T-helper 2 cell treated with Interferon-gamma antibody and Interleukin-4, amounts not matched to agents 5 μg/mL and 100 μg/mL, for 36 hours (primary cell): ENCODE measurements at regions not wholly inside any gene's neighbourhood (a gene's known extent, or its start where the extent isn't known, plus 50 kb on each side); places are given as distances from the start of the nearest gene placed in this dataset.
"Not testable (repeated sequence)": the region's sequence is repeated elsewhere in the genome, so short reads cannot be mapped to it uniquely, and the experiment has no call there.

Experiments
- DNase-seq: peaks from one replicate; pipeline ENCODE4 v3.0.0; 2021; ENCODE audit warnings: low spot score
- H3K27ac Mint-ChIP-seq: one replicate; pipeline ENCODE4 v1.8.0; 2021; ENCODE audit warnings: mild to moderate bottlenecking, mixed read lengths
- H3K27me3 Mint-ChIP-seq: one replicate; pipeline ENCODE4 v1.8.0; 2021; ENCODE audit warnings: low read depth, mixed read lengths
- H3K36me3 Mint-ChIP-seq: one replicate; pipeline ENCODE4 v1.8.0; 2021; ENCODE audit warnings: low read depth, mixed read lengths
- H3K4me1 Mint-ChIP-seq: one replicate; pipeline ENCODE4 v1.8.0; 2021; ENCODE audit warnings: low read depth, mixed read lengths
- H3K4me3 Mint-ChIP-seq: one replicate; pipeline ENCODE4 v1.8.0; 2022; ENCODE audit warnings: mild to moderate bottlenecking, moderate library complexity, mixed read lengths
- H3K9me3 Mint-ChIP-seq: one replicate; pipeline ENCODE4 v1.8.0; 2021; ENCODE audit warnings: mixed read lengths

- no peaks in the 10 kb centered on the region for H3K27me3 Mint-ChIP-seq
- H3K27ac Mint-ChIP-seq = no peak overlapping the region
- DNase-seq = no peak
- H3K9me3 Mint-ChIP-seq = no peaks in the 10 kb centered on the region
- H3K4me3 Mint-ChIP-seq = no peak overlapping the region
- no peaks in the 10 kb centered on the region for H3K4me1 Mint-ChIP-seq
- no peaks in the 10 kb centered on the region for H3K36me3 Mint-ChIP-seq
Measured at GRCh38 chr3:99586701-99587100, 51.7 kb upstream of the COL8A1 start.

DNA sequence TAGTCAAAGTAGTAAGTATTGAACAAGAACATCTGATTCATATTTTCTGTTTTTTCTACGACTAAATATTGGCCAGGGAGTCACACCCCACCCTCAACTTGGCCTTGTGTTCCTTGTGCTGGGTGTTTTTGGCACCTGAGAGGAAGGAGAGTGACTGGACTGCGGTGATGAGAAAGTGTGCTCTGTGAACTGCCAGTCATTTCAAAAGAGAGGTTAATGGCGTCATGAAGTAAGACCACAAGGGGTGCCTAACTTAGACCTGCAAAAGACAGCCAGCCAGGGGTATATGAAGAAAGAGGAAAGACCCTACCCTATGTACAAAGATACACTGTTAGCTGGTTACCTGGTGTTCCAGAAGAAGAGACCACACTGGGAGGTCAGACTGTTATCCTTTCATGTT lies 58.4 kb upstream of the COL8A1 start:
- H3K4me3 Mint-ChIP-seq = no peak overlapping the region
- H3K4me1 Mint-ChIP-seq = no peaks in the 10 kb centered on the region
- DNase-seq = no peak
- no peaks in the 10 kb centered on the region for H3K36me3 Mint-ChIP-seq
- no peaks in the 10 kb centered on the region for H3K27me3 Mint-ChIP-seq
- H3K27ac Mint-ChIP-seq = no peak overlapping the region
- H3K9me3 Mint-ChIP-seq = no peaks in the 10 kb centered on the region

- Mint-ChIP-seq H3K4me1 (no peaks in the 10 kb centered on the region), H3K27ac (no peak overlapping the region), H3K27me3 (no peaks in the 10 kb centered on the region), H3K36me3 (no peaks in the 10 kb centered on the region), H3K9me3 (no peaks in the 10 kb centered on the region), H3K4me3 (no peak overlapping the region)
- DNase-seq = no peak
Measured at GRCh38 chr3:99579246-99579645, 59.1 kb upstream of the COL8A1 start.

DNA sequence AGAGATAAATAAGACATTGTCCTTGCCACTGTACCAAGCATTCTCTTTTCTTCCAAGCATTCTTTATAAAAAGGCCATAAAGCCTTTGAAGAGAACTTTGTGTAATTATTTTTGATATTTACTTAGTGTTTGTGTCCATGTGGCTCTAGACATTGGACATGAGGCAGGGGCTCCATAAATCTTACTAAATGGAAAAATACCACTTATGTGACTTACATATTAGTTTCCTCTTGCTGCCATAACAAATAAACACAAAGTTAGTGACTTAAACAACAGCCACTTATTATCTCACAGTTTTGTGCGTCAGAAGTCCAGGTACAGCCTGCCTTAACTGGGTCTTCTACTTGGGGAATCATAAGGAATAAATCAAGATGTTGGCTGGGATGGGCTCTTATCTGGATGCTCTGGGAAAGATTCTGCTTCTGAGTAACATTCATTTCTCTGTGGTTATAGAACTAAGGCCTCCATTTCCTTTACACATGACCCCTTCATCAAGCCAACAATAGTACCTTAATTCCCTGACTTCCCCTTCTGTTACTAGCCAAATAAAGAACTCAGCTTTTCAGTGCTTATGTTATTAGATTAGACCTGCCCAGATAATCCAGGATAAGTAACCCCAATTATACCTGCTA lies 59.9 kb upstream of the COL8A1 start:
- Mint-ChIP-seq H3K4me3 (no peak overlapping the region), H3K27me3 (no peaks in the 10 kb centered on the region), H3K4me1 (no peaks in the 10 kb centered on the region), H3K27ac (no peak overlapping the region), H3K36me3 (no peaks in the 10 kb centered on the region), H3K9me3 (no peaks in the 10 kb centered on the region)
- DNase-seq = no peak

DNA sequence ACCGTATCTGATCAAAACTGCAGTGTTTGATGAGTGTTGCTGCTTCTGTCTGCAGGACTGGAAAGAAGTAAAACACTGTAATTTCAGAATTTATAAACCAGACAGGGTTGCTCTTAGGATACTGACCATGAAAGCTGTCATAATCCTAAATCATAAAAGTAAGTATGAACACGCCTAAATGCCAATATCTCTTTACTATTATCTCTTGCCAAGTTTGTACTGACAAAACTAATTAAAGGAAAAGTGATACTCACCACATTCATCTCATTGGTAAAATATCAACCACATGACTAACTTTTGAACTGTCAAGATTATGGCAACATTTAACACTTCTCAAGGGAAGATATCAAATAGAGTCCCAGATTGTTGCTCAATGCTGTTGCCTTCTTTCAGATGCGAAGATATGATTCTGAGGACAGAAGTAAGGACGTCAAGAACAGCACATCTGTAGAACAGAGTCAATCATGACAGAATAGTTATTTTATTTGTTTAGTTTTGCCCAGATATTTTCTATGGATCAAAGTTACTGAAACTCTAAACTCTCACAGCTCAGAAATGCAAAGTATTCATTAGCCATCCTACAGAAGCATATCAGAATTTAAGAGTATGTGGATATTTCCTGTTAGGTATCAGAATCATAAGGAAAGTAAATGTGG lies 61.4 kb upstream of the COL8A1 start:
- H3K4me3 Mint-ChIP-seq = no peak overlapping the region
- no peak overlapping the region for H3K27ac Mint-ChIP-seq
- no peak for DNase-seq

GRCh38 chr3:99575683-99576082 lies 62.7 kb upstream of the COL8A1 start:
- Mint-ChIP-seq H3K27me3 (no peaks in the 10 kb centered on the region), H3K9me3 (no peaks in the 10 kb centered on the region), H3K4me1 (no peaks in the 10 kb centered on the region), H3K27ac (no peak overlapping the region), H3K36me3 (no peaks in the 10 kb centered on the region), H3K4me3 (no peak overlapping the region)
- no peak for DNase-seq

More for the DNA sequence above, 61.4 kb upstream of the COL8A1 start:
- no peaks in the 10 kb centered on the region for H3K9me3 Mint-ChIP-seq
- H3K36me3 Mint-ChIP-seq = no peaks in the 10 kb centered on the region
- H3K4me1 Mint-ChIP-seq = no peaks in the 10 kb centered on the region
- H3K27me3 Mint-ChIP-seq = no peaks in the 10 kb centered on the region

GRCh38 chr3:99570061-99570460 lies 68.3 kb upstream of the COL8A1 start:
- H3K27me3 Mint-ChIP-seq = no peaks in the 10 kb centered on the region
- H3K9me3 Mint-ChIP-seq = no peaks in the 10 kb centered on the region
- H3K4me1 Mint-ChIP-seq = no peaks in the 10 kb centered on the region
- DNase-seq = no peak
- H3K4me3 Mint-ChIP-seq = no peak overlapping the region
- no peak overlapping the region for H3K27ac Mint-ChIP-seq
- H3K36me3 Mint-ChIP-seq = no peaks in the 10 kb centered on the region

- H3K4me1 Mint-ChIP-seq = no peaks in the 10 kb centered on the region
- H3K27ac Mint-ChIP-seq = no peak overlapping the region
- no peaks in the 10 kb centered on the region for H3K9me3 Mint-ChIP-seq
- H3K27me3 Mint-ChIP-seq = no peaks in the 10 kb centered on the region
- no peaks in the 10 kb centered on the region for H3K36me3 Mint-ChIP-seq
- no peak for DNase-seq
- no peak overlapping the region for H3K4me3 Mint-ChIP-seq
Measured at GRCh38 chr3:99568663-99569335, 69.6 kb upstream of the COL8A1 start.

- no peaks in the 10 kb centered on the region for H3K27me3 Mint-ChIP-seq
- H3K9me3 Mint-ChIP-seq = no peaks in the 10 kb centered on the region
- H3K4me1 Mint-ChIP-seq = no peaks in the 10 kb centered on the region
- no peak overlapping the region for H3K4me3 Mint-ChIP-seq
- H3K27ac Mint-ChIP-seq = no peak overlapping the region
- no peaks in the 10 kb centered on the region for H3K36me3 Mint-ChIP-seq
- no peak for DNase-seq
Measured at GRCh38 chr3:99565331-99565730, 73.1 kb upstream of the COL8A1 start.

DNA sequence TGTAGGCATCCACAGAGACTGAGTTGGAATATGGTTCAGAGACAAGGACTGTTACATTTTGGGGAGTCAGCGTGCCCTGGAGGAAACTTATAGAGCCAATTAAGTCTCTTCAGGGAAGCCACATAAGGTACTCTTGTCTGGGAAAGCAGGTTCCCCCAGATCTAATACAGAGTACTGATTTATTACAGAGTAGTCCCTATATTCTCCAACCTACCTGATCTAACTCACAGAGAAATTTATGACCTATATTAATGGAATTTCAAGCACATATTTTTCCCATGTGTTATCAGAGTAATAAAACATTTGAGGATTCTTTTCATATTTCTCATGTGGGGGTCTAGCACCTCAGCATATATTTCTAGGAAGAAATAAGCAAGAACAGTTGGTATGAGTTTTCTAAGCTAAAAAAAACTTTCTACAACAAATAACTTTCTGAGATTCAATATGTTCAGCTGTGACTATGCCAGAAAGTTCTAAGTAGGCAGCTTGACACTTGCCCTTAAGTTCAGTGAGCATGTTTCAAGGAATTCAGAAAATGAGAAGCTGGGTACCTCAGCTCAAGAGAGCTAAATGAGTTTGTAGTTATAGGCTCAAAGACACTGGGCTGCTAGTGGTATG lies 75.3 kb upstream of the COL8A1 start:
- Mint-ChIP-seq H3K27ac (no peak overlapping the region), H3K9me3 (no peaks in the 10 kb centered on the region), H3K27me3 (no peaks in the 10 kb centered on the region), H3K36me3 (no peaks in the 10 kb centered on the region), H3K4me3 (no peak overlapping the region), H3K4me1 (no peaks in the 10 kb centered on the region)
- no peak for DNase-seq

DNA sequence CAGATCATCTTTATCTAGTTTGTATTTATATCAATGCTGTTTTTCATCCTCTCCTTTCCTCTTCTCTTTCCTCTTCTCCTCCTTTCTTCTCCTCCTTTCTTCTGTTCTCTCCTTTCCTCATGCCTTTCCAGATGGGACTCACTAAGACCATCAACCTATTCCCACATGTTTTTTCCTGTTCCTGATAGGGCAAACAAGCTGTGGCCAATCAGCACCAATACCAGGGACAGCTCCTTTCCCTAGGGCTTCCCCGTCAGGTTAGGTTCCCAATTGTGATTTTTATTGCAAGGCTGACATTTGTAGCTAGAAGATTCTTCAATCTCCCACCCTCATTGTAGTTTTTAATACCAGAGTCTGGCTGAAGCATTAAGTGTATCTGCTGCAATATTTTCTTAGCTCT lies 76.3 kb upstream of the COL8A1 start:
- Mint-ChIP-seq H3K9me3 (no peaks in the 10 kb centered on the region), H3K27ac (no peak overlapping the region), H3K27me3 (no peaks in the 10 kb centered on the region), H3K4me3 (no peak overlapping the region), H3K36me3 (no peaks in the 10 kb centered on the region), H3K4me1 (no peaks in the 10 kb centered on the region)
- DNase-seq = no peak

DNA sequence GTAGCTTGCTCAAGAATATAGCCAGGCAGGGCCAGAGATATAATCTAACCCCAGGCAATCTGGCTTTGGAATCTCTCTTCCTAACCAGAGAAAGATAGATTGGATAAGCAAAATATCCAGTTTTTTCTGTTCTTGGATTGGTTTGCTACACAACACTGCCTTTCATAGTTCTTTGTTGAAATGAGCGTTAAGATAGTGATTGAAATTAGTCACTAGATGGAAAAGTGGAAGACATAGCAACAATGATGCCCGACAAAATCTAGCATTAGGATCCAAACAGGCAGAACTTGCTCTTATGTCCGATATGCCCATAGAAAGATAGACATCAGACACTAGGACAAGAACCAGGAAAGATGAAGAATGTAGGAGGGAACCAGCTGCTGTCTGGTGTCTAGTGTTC lies 77.3 kb upstream of the COL8A1 start:
- DNase-seq = no peak
- Mint-ChIP-seq H3K4me3 (no peak overlapping the region), H3K9me3 (no peaks in the 10 kb centered on the region), H3K27me3 (no peaks in the 10 kb centered on the region), H3K27ac (no peak overlapping the region), H3K4me1 (no peaks in the 10 kb centered on the region), H3K36me3 (no peaks in the 10 kb centered on the region)

DNA sequence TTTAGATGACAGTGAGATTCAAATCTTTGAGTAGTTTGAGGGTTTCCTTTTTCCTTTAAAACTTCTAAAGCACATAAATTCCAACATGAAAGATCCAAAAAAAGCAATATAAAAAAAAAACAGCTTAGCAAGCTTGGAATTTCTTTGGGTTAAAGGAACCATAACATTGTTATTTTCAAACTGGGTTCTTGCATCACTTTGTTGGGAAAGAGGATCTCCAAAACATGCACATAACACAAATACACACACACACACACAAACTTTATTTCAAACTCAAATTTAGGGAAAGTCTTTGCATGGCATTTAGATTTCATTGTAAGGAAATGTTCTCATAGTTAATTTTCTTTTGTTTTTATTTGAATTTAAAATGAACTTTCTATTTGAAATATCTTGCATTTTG lies 79.2 kb upstream of the COL8A1 start:
- Mint-ChIP-seq H3K27ac (no peak overlapping the region), H3K9me3 (no peaks in the 10 kb centered on the region), H3K4me1 (no peaks in the 10 kb centered on the region), H3K4me3 (no peak overlapping the region), H3K36me3 (no peaks in the 10 kb centered on the region), H3K27me3 (no peaks in the 10 kb centered on the region)
- DNase-seq = no peak

GRCh38 chr3:99555885-99556284 lies 82.5 kb upstream of the COL8A1 start:
- not testable (repeated sequence) for H3K27ac Mint-ChIP-seq, H3K4me1 Mint-ChIP-seq, H3K4me3 Mint-ChIP-seq, DNase-seq, H3K36me3 Mint-ChIP-seq, H3K9me3 Mint-ChIP-seq, H3K27me3 Mint-ChIP-seq
